GM18519 (cell line): ENCODE measurements at regions not wholly inside any gene's neighbourhood (a gene's known extent, or its start where the extent isn't known, plus 50 kb on each side); places are given as distances from the start of the nearest gene placed in this dataset.
"Not testable (repeated sequence)": the region's sequence is repeated elsewhere in the genome, so short reads cannot be mapped to it uniquely, and the experiment has no call there.

Experiments
- ATAC-seq: cut with Tn5 transposase; IDR thresholded peaks from one replicate; pipeline ENCODE4 v1.9.1; 2021; ENCODE audit warnings: mild to moderate bottlenecking, moderate library complexity; ENCODE audit not compliant: unreplicated experiment, low FRiP score

- ATAC-seq = no peak
Observed at GRCh38 chr15:45802140-45802539, 167.3 kb downstream of the SQOR start.

- no peak for ATAC-seq
Observed at GRCh38 chr15:45804028-45804427, 169.2 kb downstream of the SQOR start.

- no peak for ATAC-seq
Observed at GRCh38 chr15:45810201-45810600, 175.4 kb downstream of the SQOR start.

GRCh38 chr15:45812200-45812599 is 177.4 kb downstream of the SQOR start:
- no peak for ATAC-seq

- not testable (repeated sequence) for ATAC-seq
Observed at GRCh38 chr15:45817578-45817977, 182.7 kb downstream of the SQOR start.

- no peak for ATAC-seq
Observed at GRCh38 chr15:45821390-45821789, 186.6 kb downstream of the SQOR start.

GRCh38 chr15:45822968-45823367 is 188.1 kb downstream of the SQOR start:
- ATAC-seq = not testable (repeated sequence)

GRCh38 chr15:45827275-45827674 is 192.4 kb downstream of the SQOR start:
- ATAC-seq = no peak

- no peak for ATAC-seq
Observed at GRCh38 chr15:45827766-45828165, 192.9 kb downstream of the SQOR start.

GRCh38 chr15:45829336-45830153 is 194.7 kb downstream of the SQOR start:
- no peak for ATAC-seq

- ATAC-seq = no peak
Observed at GRCh38 chr15:45831787-45832186, 197.0 kb downstream of the SQOR start.

- no peak for ATAC-seq
Observed at GRCh38 chr15:45834622-45835021, 199.8 kb downstream of the SQOR start.

GRCh38 chr15:45842151-45842550 is 207.3 kb downstream of the SQOR start:
- no peak for ATAC-seq

- ATAC-seq = no peak
Observed at GRCh38 chr15:45847645-45848044, 212.8 kb downstream of the SQOR start.

GRCh38 chr15:45849136-45849535 is 214.3 kb downstream of the SQOR start:
- no peak for ATAC-seq

GRCh38 chr15:45854455-45855202 is 219.8 kb downstream of the SQOR start:
- ATAC-seq = no peak

- ATAC-seq = no peak
Observed at GRCh38 chr15:45855210-45855906, 220.5 kb downstream of the SQOR start.

GRCh38 chr15:45855907-45856579 is 221.2 kb downstream of the SQOR start:
- ATAC-seq = no peak

GRCh38 chr15:45857291-45857690 is 222.5 kb downstream of the SQOR start:
- no peak for ATAC-seq

GRCh38 chr15:45858491-45858890 is 223.7 kb downstream of the SQOR start:
- ATAC-seq = no peak

- ATAC-seq = no peak
Observed at GRCh38 chr15:45862034-45862433, 227.2 kb downstream of the SQOR start.
